ENCODE measurements at regions not wholly inside any gene's neighbourhood (a gene's known extent, or its start where the extent isn't known, plus 50 kb on each side); places are given as distances from the start of the nearest gene placed in this dataset.

DNA sequence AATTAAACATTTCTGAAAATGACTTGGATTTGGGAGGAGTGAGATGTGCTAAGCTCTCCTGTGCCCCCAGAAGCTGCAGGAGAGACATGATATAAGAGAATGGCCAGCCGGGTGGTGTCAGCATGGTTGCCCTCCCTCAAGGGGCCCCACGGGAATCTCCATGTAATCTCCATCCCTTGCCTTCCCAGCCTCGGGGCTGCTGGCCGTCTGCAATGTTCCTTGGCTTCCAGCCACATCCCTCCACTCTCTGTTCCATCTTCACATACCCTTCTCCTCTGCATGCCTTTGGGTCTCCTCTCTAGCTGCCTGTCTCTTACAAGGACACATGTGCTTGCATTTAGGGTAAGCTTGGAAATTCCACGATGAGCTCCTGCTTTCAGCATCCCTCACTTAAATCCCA lies 172.0 kb downstream of the TSHZ3 start:
- H3K27ac ChIP-seq (ENCODE audit: insufficient read depth, low read length), result no peak overlapping the region
- DNase-seq (ENCODE audit: low read depth in 2 of 2), result no peak
- H3K9me3 ChIP-seq (ENCODE audit: control insufficient read depth, insufficient read depth, low read depth, low read length), result no peaks in the 10 kb centered on the region
- no peaks in the 10 kb centered on the region for H4K20me1 ChIP-seq (ENCODE audit: control insufficient read depth, extremely low read depth, insufficient read depth, low read length)
- H3K9ac ChIP-seq (ENCODE audit: insufficient read depth, low read length), result no peak overlapping the region
- H3K4me1 ChIP-seq (ENCODE audit: control insufficient read depth, extremely low read depth, insufficient read depth, low read length), result no peaks in the 10 kb centered on the region
- H3K4me2 ChIP-seq (ENCODE audit: extremely low read depth, insufficient read depth, low read length), result no peak overlapping the region
- no peaks in the 10 kb centered on the region for H3K79me2 ChIP-seq (ENCODE audit: control insufficient read depth, insufficient read depth, low read length)
- no peaks in the 10 kb centered on the region for H3K36me3 ChIP-seq (ENCODE audit: control insufficient read depth, insufficient read depth, low read length)
- H3K27me3 ChIP-seq (ENCODE audit: control insufficient read depth, insufficient read depth, low read length), result peaks cover 2% of the 10 kb centered on the region
- TF ChIP-seq, protein P1, sequence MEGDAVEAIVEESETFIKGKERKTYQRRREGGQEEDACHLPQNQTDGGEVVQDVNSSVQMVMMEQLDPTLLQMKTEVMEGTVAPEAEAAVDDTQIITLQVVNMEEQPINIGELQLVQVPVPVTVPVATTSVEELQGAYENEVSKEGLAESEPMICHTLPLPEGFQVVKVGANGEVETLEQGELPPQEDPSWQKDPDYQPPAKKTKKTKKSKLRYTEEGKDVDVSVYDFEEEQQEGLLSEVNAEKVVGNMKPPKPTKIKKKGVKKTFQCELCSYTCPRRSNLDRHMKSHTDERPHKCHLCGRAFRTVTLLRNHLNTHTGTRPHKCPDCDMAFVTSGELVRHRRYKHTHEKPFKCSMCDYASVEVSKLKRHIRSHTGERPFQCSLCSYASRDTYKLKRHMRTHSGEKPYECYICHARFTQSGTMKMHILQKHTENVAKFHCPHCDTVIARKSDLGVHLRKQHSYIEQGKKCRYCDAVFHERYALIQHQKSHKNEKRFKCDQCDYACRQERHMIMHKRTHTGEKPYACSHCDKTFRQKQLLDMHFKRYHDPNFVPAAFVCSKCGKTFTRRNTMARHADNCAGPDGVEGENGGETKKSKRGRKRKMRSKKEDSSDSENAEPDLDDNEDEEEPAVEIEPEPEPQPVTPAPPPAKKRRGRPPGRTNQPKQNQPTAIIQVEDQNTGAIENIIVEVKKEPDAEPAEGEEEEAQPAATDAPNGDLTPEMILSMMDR (conservative IDR thresholded peaks at IDR 0.05 in 1 of 2, IDR thresholded peaks at IDR 0.05 in 1 of 2; ENCODE audit: low read depth in 1 of 2, low read length in 2 of 2), result no peak
- no peak for TF ChIP-seq EZH2 (IDR thresholded peaks at IDR 0.05; ENCODE audit: low read length, missing control alignments)
- no peak overlapping the region for H3K4me3 ChIP-seq (replicated peaks in 1 of 4; ENCODE audit: control extremely low read depth in 1 of 4, insufficient read depth in 1 of 4, low read depth in 3 of 4, low read length in 4 of 4)
- no peak overlapping the region for H2AFZ ChIP-seq (ENCODE audit: low read length)

DNA sequence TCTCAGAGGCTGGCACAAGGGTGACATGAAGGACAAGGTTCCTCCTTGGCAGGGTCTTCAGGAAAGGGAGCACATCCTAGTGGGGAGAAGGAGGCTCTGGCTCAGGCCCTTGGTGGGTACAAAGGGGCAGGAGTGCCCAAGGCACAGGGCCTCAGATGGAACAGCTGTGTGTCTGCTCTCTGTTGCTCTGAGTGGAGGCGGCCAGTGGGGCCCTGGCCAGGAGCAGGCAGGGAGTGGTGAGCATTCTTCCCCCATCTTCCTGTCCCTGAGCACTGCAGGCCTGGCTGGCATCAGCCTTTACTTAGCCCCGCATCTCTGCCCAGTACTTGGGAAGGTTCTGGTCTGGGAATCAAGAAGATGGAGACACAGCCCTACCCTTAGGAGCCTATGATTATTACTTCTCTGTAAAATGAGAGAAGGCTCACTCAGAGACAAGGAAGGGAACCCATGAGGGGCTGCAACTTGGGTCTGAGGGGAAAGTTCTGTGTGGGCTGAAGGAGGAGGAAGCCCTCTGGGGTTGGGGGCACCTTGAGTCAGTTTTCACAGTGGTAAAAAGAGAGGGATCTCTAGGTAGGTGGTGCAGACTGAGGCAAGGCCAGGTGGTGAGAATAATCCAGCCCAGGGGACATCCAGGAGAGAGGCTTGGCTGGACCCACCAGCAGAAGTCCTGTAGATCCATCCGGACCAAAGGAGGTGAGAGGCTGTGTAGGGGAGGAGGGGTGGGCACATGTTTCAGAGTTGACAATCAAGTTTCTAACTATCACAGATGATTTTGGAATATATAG lies 173.5 kb downstream of the TSHZ3 start:
- Histone ChIP-seq H3K4me2 (ENCODE audit: extremely low read depth, insufficient read depth, low read length) (no peak overlapping the region), H3K36me3 (ENCODE audit: control insufficient read depth, insufficient read depth, low read length) (no peaks in the 10 kb centered on the region), H3K79me2 (ENCODE audit: control insufficient read depth, insufficient read depth, low read length) (no peaks in the 10 kb centered on the region), H3K27me3 (ENCODE audit: control insufficient read depth, insufficient read depth, low read length) (peaks cover 2% of the 10 kb centered on the region), H3K4me3 (replicated peaks in 1 of 4; ENCODE audit: control extremely low read depth in 1 of 4, insufficient read depth in 1 of 4, low read depth in 3 of 4, low read length in 4 of 4) (no peak overlapping the region), H3K4me1 (ENCODE audit: control insufficient read depth, extremely low read depth, insufficient read depth, low read length) (no peaks in the 10 kb centered on the region), H3K9ac (ENCODE audit: insufficient read depth, low read length) (no peak overlapping the region), H3K9me3 (ENCODE audit: control insufficient read depth, insufficient read depth, low read depth, low read length) (no peaks in the 10 kb centered on the region), H3K27ac (ENCODE audit: insufficient read depth, low read length) (no peak overlapping the region), H2AFZ (ENCODE audit: low read length) (no peak overlapping the region), H4K20me1 (ENCODE audit: control insufficient read depth, extremely low read depth, insufficient read depth, low read length) (no peaks in the 10 kb centered on the region)
- no peak for DNase-seq (ENCODE audit: low read depth in 2 of 2)
- TF ChIP-seq EZH2 (IDR thresholded peaks at IDR 0.05; ENCODE audit: low read length, missing control alignments), result no peak
- TF ChIP-seq, protein P1 (conservative IDR thresholded peaks at IDR 0.05 in 1 of 2, IDR thresholded peaks at IDR 0.05 in 1 of 2; ENCODE audit: low read depth in 1 of 2, low read length in 2 of 2), result no peak

DNA sequence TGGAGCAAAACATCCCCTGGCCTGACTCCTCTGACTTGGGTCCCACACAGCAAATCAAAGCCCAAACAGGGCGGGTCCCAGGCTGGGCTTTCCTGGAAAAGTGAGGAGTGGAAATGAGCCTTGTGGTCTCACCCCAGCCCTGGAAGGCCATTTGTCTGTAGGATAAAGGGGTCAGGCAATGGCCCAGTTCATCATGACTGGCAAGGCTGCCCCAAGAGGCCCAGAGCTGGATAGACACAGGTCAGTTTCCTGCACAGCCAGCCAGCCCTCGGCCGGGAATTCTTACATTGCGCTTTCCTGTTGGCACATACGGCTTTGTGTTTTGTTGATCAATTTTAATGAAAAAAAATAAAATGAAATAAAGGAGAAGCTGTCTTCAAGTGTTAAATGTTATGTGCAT lies 174.3 kb downstream of the TSHZ3 start:
- H3K27ac ChIP-seq (ENCODE audit: insufficient read depth, low read length), result no peak overlapping the region
- TF ChIP-seq, protein P1 (conservative IDR thresholded peaks at IDR 0.05 in 1 of 2, IDR thresholded peaks at IDR 0.05 in 1 of 2; ENCODE audit: low read depth in 1 of 2, low read length in 2 of 2), result no peak
- no peak for TF ChIP-seq EZH2 (IDR thresholded peaks at IDR 0.05; ENCODE audit: low read length, missing control alignments)
- no peaks in the 10 kb centered on the region for H3K36me3 ChIP-seq (ENCODE audit: control insufficient read depth, insufficient read depth, low read length)
- DNase-seq (ENCODE audit: low read depth in 2 of 2), result no peak
- no peaks in the 10 kb centered on the region for H3K79me2 ChIP-seq (ENCODE audit: control insufficient read depth, insufficient read depth, low read length)
- H3K27me3 ChIP-seq (ENCODE audit: control insufficient read depth, insufficient read depth, low read length), result peaks cover 2% of the 10 kb centered on the region
- H3K9me3 ChIP-seq (ENCODE audit: control insufficient read depth, insufficient read depth, low read depth, low read length), result no peaks in the 10 kb centered on the region
- no peak overlapping the region for H3K9ac ChIP-seq (ENCODE audit: insufficient read depth, low read length)
- H3K4me3 ChIP-seq (replicated peaks in 1 of 4; ENCODE audit: control extremely low read depth in 1 of 4, insufficient read depth in 1 of 4, low read depth in 3 of 4, low read length in 4 of 4), result no peak overlapping the region
- no peak overlapping the region for H3K4me2 ChIP-seq (ENCODE audit: extremely low read depth, insufficient read depth, low read length)
- H4K20me1 ChIP-seq (ENCODE audit: control insufficient read depth, extremely low read depth, insufficient read depth, low read length), result no peaks in the 10 kb centered on the region
- H3K4me1 ChIP-seq (ENCODE audit: control insufficient read depth, extremely low read depth, insufficient read depth, low read length), result no peaks in the 10 kb centered on the region
- no peak overlapping the region for H2AFZ ChIP-seq (ENCODE audit: low read length)

All from fibroblast of lung (primary cell).